ENCODE measurements at regions not wholly inside any gene's neighbourhood (a gene's known extent, or its start where the extent isn't known, plus 50 kb on each side); places are given as distances from the start of the nearest gene placed in this dataset.

GRCh38 chr15:69983696-69984265 is 113.9 kb downstream of the TLE3 start:
- ATAC-seq (ENCODE audit: insufficient read depth, low read depth): no peak
- H4K20me1 ChIP-seq (ENCODE audit: insufficient read depth, low read length): 0 out of 2 replicates have a peak, but pooled peaks cover 6% of the 10 kb centered on the region
- H3K36me3 ChIP-seq (ENCODE audit: insufficient read depth, low read length): no peaks in the 10 kb centered on the region
- no peaks in the 10 kb centered on the region for H3K79me2 ChIP-seq (ENCODE audit: insufficient read depth, low read length)
- TF ChIP-seq CTCF (IDR thresholded peaks at IDR 0.05; ENCODE audit: borderline replicate concordance, extremely low read depth, low read length, poor library complexity, severe bottlenecking) (no peak), EZH2 (IDR thresholded peaks at IDR 0.05; ENCODE audit: borderline replicate concordance, low read depth, low read length, severe bottlenecking) (no peak)
- no peaks in the 10 kb centered on the region for H3K4me1 ChIP-seq (ENCODE audit: insufficient read depth, low read length)
- H3K9me3 ChIP-seq (ENCODE audit: insufficient read depth, low read length, severe bottlenecking): no peaks in the 10 kb centered on the region
- H3K4me3 ChIP-seq (ENCODE audit: low read depth in 1 of 2, low read length in 2 of 2): no peak overlapping the region
- H3K9ac ChIP-seq (ENCODE audit: low read depth, low read length): no peak overlapping the region
- DNase-seq: no peak
- no peaks in the 10 kb centered on the region for H3K27me3 ChIP-seq (ENCODE audit: insufficient read depth, low read length, poor library complexity)
- H3K27ac ChIP-seq (ENCODE audit: low read length): no peak overlapping the region
- no peak overlapping the region for H3K4me2 ChIP-seq (ENCODE audit: insufficient read depth, low read length)
- H2AFZ ChIP-seq (ENCODE audit: low read depth, low read length): no peak overlapping the region

- H3K27me3 ChIP-seq (ENCODE audit: insufficient read depth, low read length, poor library complexity): no peaks in the 10 kb centered on the region
- no peak overlapping the region for H2AFZ ChIP-seq (ENCODE audit: low read depth, low read length)
- no peaks in the 10 kb centered on the region for H3K79me2 ChIP-seq (ENCODE audit: insufficient read depth, low read length)
- no peaks in the 10 kb centered on the region for H3K4me1 ChIP-seq (ENCODE audit: insufficient read depth, low read length)
- ATAC-seq (ENCODE audit: insufficient read depth, low read depth) (no peak), DNase-seq (no peak)
- no peaks in the 10 kb centered on the region for H3K9me3 ChIP-seq (ENCODE audit: insufficient read depth, low read length, severe bottlenecking)
- no peak overlapping the region for H3K4me2 ChIP-seq (ENCODE audit: insufficient read depth, low read length)
- H3K9ac ChIP-seq (ENCODE audit: low read depth, low read length): no peak overlapping the region
- H3K36me3 ChIP-seq (ENCODE audit: insufficient read depth, low read length): no peaks in the 10 kb centered on the region
- H3K27ac ChIP-seq (ENCODE audit: low read length): no peak overlapping the region
- H3K4me3 ChIP-seq (ENCODE audit: low read depth in 1 of 2, low read length in 2 of 2): no peak overlapping the region
- H4K20me1 ChIP-seq (ENCODE audit: insufficient read depth, low read length): no peaks in the 10 kb centered on the region
- TF ChIP-seq CTCF (IDR thresholded peaks at IDR 0.05; ENCODE audit: borderline replicate concordance, extremely low read depth, low read length, poor library complexity, severe bottlenecking): no peak
- TF ChIP-seq EZH2 (IDR thresholded peaks at IDR 0.05; ENCODE audit: borderline replicate concordance, low read depth, low read length, severe bottlenecking): no peak
Observed at GRCh38 chr15:69987492-69988489, 109.9 kb downstream of the TLE3 start.

GRCh38 chr15:69988541-69989225 is 109.0 kb downstream of the TLE3 start:
- DNase-seq (no peak), ATAC-seq (ENCODE audit: insufficient read depth, low read depth) (no peak)
- Histone ChIP-seq H3K4me3 (ENCODE audit: low read depth in 1 of 2, low read length in 2 of 2) (no peak overlapping the region), H3K27ac (ENCODE audit: low read length) (no peak overlapping the region), H3K9ac (ENCODE audit: low read depth, low read length) (no peak overlapping the region), H3K4me1 (ENCODE audit: insufficient read depth, low read length) (no peaks in the 10 kb centered on the region), H4K20me1 (ENCODE audit: insufficient read depth, low read length) (no peaks in the 10 kb centered on the region), H3K9me3 (ENCODE audit: insufficient read depth, low read length, severe bottlenecking) (no peaks in the 10 kb centered on the region), H2AFZ (ENCODE audit: low read depth, low read length) (no peak overlapping the region), H3K27me3 (ENCODE audit: insufficient read depth, low read length, poor library complexity) (no peaks in the 10 kb centered on the region), H3K79me2 (ENCODE audit: insufficient read depth, low read length) (no peaks in the 10 kb centered on the region), H3K4me2 (ENCODE audit: insufficient read depth, low read length) (no peak overlapping the region), H3K36me3 (ENCODE audit: insufficient read depth, low read length) (no peaks in the 10 kb centered on the region)
- TF ChIP-seq CTCF (IDR thresholded peaks at IDR 0.05; ENCODE audit: borderline replicate concordance, extremely low read depth, low read length, poor library complexity, severe bottlenecking): no peak
- TF ChIP-seq EZH2 (IDR thresholded peaks at IDR 0.05; ENCODE audit: borderline replicate concordance, low read depth, low read length, severe bottlenecking): no peak
